ENCODE measurements at regions not wholly inside any gene's neighbourhood (a gene's known extent, or its start where the extent isn't known, plus 50 kb on each side); places are given as distances from the start of the nearest gene placed in this dataset.
"Not testable (repeated sequence)": the region's sequence is repeated elsewhere in the genome, so short reads cannot be mapped to it uniquely, and the experiment has no call there.

DNA sequence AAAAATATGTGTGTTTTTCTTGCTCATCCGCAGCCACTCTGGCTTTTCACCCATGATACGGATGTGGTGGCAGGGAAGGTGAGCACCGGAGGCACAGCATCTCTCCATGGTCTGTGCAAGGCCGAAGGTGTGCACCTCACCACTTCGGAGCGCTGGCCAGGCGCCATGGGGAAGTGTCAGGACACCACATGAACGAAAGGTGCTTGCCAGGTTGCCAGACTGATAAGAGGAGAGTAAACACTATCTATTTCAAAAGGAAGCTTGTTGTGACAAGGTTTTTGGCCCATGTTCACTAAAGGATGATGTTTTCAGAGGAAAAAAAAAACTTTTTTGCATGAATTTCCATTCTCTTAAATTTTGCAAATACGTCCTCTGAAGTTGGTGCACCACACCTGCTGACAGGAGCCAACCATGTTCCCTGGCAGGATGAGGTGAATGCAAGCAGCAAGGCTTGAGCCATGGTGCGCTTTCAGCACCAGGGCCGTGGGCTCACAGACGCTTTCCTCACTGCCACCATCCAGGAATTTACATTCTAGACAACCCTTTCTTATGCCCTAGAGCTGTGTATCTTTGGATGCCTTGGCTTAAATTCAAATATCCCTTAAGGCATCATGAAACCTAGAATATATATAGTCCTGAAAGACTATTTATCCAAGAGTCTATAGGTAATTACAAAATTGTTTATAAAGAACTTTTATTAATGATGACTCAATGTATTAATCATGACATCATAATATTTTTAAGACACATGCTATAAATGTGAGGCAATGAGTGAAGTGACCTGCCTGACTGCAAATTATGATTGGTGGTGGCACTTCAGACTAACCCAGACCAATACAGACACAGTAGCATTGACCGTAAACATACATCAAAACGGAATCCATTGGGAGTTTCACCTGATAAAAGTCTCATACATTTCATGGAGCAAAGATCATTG, 234.5 kb downstream of the TFAP2A start:
- no peak for DNase-seq (ENCODE audit: low spot score)

DNA sequence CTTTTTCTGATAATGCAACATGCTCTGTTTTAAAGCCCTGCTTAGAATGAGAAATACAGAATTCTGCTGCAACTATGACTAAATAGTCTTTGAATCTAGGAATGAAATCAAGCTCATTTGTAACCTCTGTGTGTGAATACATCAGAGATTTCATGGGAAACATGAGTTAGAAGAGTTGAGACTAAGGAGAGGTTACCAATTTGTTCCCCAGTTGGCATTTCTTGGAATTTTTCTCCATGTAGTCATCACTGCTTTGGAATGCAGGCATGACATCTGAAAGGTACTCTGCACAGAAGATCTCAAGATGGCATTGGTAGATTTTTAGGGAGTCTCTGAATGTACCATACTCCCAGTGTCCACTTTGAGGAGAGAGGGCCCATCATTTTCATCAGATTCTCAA, 237.2 kb downstream of the TFAP2A start:
- no peak for DNase-seq (ENCODE audit: low spot score)

DNA sequence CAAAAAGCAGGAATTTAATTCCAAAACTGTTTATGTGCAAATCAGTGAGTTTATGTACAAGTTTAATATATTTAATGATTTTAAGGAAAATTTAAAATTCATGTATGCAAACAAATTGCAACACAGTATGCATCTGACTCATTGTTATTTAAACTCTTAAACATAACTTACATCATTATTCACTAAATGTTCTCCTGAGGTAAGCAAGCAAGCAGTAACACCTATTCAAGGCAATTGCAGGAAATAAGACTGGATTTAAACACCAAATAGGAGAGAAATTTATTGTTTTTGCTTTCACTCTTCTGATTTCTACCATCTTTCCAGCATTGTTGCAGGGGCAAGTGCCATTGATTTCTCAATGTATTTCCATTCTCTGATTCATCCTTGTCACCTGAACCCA, 239.5 kb downstream of the TFAP2A start:
- no peak for DNase-seq (ENCODE audit: low spot score)

DNA sequence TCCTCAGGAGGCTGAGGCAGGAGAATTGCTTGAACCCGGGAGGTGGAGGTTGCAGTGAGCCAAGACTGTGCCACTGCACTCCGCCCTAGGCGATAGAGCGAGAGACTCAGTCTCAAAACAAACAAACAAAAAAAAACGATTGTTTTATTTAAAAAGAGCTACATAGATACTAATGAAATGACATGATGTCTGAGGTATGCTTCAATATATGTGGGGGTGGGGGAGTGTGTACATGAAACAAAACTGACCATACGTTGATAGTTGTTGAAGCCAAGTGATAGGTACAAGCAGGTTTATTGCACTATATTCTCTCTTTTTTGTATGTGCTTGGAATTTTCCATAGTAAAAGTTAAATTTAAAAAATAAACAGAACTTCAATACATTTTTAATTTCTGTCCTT, 240.1 kb downstream of the TFAP2A start:
- DNase-seq (ENCODE audit: low spot score) = no peak

DNA sequence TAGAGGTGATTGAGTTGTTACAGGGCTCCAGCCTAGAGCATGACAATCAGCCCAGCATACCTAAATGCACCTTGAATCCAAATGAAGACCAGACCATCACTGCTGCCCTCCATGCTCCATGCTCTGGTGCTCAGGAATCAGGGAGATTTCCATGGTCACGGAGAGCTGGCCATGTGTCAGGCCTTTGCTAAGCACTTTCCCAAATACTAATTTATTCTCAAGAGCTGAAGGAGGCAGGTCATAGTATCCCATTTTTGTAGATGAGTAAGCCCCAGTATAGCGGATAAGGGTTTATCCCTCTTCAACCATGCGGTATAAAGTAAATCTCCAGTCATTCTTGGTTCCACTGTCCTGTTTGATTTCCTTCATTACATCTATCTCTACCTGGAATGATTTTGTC, 240.8 kb downstream of the TFAP2A start:
- DNase-seq (ENCODE audit: low spot score) = no peak

DNA sequence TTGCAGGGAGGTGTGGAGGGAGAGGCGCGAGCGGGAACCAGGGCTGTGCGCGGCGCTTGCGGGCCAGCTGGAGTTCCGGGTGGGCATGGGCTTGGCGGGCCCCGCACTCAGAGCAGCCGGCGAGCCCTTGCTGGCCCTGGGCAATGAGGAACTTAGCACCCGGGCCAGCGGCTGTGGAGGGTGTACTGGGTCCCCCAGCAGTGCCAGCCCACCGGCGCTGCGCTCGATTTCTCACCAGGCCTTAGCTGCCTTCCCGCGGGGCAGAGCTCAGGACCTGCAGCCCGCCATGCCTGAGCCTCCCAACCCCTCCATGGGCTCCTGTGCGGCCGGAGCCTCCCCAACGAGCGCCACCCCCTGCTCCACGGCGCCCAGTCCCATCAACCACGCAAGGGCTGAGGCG, 243.2 kb downstream of the TFAP2A start:
- not testable (repeated sequence) for DNase-seq (ENCODE audit: low spot score)

DNA sequence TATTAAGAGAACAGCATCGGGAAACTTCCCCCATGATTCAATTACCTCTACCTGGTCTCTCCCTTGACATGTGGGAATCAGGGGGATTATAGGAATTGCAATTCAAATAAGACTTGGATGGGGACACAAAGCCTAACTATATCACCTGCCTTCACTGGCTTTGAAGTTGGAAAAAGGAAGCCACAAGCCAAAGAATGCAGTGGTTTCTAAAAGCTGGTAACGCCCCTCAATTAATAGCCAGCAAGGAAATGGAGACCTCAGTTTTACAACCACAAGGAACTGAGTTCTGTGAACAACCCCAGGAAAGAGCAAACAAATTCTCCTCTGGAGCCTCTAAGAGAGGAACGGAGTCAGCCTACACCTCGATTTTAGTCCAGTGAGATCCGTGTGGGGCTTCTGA, 244.1 kb downstream of the TFAP2A start:
- DNase-seq (ENCODE audit: low spot score) = no peak

DNA sequence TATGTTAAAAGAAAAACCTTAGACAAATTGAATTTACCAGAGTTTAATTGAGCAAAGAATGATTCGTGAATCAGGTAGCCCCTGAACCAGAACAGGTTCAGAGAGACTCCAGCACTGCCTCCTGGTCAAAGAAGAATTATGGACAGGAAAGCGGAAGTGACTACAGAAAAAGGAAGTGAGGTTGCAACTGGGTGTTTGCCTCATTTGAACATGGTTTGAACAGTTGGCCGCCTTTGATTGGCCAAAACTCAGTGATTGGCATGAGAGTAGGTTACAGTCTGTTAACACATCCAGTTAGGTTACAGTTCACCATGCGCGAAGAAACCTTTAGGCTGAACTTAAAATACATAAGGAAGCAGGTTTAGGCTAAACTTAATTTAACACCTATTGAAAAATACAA, 248.8 kb downstream of the TFAP2A start:
- DNase-seq (ENCODE audit: low spot score) = no peak

DNA sequence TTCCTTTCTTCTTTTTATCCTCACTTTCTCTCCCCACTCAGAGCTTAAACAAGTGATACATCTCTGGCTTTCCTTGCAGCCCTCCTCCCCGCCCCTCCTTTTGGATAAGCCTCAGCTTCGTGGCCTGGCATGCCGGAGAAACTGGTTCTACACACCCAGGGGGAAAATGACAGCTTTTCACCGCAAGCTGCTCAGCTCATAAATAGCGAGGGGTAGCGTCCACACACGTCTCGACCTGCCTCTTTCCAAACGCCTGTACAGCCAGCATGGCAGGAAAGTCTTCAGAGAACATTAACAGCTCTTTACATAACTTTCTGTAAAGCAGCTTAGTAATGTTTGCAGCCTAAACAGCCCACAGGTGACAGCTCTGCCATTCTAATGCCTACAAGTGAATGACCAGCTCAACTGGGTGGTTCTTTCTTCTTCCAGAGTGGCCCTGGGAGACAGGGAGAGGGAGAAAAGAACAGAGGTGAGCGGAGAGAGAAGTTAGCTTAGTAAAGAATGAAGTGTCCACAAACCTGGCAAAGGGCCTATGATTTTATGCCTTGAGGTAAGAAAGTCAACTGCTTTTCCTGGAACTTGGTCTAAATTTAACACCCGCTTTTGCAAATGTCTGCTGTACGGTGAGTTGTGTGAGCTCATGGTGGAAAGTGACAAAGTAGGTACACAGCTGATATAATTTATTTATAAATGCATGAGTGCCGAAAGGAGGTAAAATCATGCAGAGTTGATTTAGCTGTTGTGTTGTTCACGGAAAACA, 251.5 kb downstream of the TFAP2A start:
- no peak for DNase-seq (ENCODE audit: low spot score)

DNA sequence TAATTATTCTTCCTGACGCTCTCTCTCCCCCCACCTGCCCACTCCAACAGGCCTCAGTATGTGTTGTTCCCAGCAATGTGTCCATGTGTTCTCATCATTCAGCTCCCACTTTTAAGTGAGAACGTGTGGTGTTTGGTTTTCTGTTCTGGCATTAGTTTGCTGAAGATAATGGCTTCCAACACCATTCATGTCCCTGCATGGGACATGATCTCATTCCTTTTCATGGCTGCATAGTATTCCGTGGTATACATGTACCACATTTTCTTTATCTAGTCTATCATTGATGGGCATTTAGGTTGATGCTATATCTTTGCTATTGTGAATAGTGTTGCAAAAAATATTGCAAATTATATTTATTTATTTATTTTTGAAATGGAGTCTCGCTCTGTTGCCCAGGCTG, 258.0 kb downstream of the TFAP2A start:
- DNase-seq (ENCODE audit: low spot score) = no peak

DNA sequence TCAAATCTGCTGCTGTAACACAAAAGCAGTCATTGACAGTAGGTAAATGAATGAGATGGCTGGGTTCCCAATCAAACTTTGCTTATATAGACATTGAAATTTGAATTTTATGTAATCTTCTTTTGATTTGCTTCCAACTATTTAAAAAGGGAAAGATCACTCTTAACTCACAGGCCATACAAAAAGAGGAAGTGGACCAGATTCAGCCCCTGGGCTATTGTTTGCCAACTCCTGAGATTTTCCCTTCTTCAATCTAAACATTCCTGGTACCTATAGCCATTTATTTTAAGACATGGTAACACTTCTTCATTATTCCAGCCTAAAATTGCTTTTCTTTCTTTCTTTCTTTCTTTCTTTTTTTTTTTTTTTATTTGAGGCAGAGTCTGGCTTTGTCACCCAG, 260.6 kb downstream of the TFAP2A start:
- DNase-seq (ENCODE audit: low spot score) = no peak

DNA sequence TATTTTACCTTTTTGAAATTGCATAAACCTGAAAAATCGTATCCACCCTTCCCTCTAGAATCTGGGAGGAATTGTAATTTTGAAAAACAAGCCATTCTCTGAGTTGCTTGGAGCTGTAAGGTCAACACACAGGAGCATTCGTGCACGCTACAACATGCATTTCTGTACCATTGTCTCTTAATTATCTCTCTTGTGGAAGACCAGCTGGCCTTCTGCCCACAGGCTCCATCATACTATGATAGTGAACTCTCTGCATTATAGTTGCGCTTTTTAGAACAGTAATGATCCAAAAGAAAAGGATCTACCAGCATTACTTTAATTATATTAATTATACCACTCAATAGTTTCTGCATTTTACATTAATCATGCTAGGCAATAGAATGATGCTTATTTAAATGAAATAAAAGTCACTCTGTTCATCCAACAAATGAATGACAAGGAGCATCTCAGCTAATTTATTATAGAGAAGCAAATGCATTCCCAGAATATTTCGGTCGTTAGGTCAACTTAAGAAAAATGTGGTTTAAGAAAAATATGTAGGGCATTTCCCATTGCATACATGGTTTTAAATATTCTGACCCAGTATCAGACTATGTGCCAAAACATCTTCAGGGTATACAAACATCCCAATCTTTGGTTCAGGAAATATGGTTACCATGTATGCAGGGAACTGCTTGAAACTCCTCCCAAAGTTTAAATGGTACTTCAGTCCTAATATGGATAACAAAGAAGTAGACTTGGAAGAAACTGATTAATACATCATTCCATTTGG, 263.5 kb downstream of the TFAP2A start:
- DNase-seq (ENCODE audit: low spot score) = no peak

DNA sequence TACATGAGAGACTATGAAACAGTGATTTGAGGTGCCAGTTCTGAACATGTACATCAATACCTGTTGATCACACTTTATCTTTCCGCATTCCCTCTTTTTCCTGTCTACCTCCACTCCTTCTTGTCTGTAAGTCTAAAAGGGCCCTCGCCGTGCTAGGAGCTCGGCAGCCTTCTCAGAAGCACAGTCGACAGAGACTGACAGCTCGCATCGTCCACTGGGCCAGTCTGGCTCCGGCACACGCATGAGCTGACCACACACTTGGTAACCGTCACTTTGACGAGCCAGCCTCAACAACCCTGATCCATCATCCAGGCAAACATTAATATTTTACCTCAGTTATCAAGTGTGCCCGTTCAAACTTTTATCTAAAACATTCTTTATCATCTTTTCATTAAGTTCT, 265.3 kb downstream of the TFAP2A start:
- DNase-seq (ENCODE audit: low spot score) = no peak

DNA sequence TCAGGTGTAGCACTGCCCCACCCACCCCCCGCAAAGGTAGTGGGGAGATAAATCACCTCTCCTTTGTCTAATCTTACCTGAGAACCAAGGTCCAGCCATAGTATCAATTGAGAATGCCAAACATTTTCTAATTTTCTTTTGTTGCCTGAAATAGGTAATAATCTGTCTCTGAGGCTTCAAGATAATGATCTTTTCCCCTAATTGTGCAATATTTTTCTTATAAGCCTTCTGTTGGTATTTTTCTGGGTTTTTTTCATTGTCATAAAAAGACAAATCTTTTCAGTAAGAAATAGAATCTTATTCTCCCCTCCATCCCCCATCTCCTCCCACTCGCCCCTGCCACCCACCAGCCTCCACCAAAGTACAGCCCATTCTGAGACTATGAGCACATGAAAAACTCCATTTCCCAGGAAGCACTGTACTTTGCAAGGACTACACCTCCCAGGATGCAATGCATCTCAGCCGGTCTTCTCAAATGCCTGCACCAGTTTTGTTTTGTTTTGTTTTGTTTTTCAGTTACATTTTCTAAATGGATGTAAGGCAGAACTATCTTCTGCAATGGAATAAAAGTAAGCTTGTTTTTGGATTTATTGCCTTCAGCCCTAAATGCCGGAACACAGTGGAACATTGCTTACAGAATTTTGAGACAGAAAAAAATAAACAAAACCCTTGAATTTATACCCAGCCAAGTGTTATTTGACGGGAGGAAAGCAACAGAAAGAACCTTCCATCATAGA, 268.0 kb downstream of the TFAP2A start:
- peak; percentile 16 for DNase-seq (ENCODE audit: low spot score)

DNA sequence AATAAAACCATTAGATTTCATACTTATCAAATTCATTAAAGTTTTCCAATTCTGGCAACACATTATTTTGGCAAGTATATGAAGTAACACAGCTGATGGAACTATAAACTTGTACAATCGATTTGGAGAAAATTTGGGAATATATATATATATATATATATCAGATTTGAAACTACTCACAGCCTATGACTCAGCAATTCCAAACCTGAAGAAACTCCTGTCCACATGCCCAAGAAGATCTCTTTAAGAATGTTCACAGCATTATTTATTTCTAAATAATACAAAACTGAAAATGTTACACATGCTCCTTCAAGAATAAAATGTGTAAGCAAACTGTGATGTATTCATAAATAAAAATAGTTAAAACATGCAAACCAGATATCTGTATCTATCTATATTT, 270.1 kb downstream of the TFAP2A start:
- no peak for DNase-seq (ENCODE audit: low spot score)

DNA sequence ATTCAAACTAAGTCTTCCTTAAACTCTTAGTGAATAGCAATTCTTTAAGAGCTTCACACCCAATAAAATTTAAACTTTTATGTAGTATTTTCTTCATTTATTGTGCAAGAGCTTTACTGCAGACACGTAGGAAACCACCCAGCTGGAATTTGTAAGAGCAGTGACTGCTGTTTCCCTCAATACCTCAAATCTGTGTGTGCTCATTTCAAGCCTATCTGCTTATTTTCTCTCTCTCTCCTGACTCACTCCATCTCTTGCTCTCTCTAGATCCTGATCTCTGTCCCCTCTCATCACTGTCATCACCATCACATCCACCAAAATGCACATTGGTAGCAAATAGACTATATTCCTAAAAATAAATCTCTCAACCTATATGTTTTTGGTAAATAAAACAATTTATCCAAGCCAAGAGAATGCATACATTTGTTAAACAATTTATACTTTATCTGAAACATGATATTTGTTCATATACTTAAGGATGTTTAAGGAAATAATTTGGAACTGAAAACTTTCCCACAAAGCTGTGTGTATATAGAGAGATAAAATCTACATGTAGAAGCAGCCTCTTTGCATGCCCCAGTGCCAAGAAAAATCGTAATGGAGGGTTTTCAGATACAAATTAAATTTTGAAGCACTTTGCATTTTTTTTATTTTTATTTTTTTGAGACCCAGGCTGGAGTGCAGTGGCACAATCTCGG, 273.0 kb downstream of the TFAP2A start:
- DNase-seq (ENCODE audit: low spot score) = no peak

DNA sequence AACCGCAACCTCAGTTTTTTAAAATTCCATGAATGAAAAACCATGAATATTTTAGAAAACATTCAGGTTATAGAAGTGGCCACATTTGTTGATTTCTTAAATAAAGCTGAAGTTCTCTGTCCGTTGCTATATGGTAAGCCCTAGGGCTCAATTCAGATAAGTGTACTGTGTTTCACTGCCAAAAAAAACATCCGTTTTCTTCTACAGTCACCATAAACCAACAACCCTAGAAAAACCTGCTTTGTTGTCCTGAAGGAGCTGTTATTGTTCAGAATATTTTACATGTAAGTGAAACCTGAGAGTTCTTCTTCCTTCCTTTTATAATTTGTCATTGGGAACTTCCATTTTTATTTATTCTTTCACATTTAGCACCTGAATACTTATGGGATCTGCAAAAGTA, 274.1 kb downstream of the TFAP2A start:
- DNase-seq (ENCODE audit: low spot score) = no peak

DNA sequence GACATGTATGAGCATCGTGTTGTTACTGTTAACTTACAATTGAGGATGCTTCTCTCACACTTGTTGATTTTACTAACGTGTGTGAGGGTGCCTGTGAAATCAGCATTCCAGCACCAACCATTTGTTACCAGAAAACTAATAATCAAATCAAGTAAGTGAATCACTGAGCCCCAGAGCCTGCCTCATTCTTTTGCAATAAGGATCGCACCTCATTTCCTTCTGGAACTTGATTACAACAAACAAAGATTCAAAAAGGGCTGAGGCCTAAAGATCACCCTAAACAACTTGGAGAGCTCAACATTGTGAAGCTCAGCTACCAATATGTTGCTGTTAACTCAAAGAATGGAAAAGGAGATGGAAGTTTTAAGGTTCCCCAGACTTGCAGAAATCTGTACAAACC, 274.7 kb downstream of the TFAP2A start:
- no peak for DNase-seq (ENCODE audit: low spot score)

DNA sequence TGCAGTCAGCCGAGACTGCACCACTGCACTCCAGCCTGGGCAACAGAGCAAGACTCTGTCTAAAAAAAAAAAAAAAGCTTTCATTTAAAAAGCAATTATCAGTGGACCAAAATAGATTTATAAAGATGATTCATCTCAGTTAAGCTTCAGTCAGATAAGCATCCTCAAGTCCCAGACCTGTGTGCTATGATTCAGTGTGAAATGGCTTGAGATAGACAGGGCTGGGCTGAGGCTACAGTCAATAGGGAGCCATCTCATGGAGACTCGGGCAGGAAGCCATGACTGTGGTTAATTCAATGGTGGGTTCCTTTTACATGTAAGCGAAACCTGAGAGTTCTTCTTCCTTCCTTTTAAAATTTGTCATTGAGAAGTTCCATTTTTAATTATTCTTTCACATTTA, 276.0 kb downstream of the TFAP2A start:
- no peak for DNase-seq (ENCODE audit: low spot score)

DNA sequence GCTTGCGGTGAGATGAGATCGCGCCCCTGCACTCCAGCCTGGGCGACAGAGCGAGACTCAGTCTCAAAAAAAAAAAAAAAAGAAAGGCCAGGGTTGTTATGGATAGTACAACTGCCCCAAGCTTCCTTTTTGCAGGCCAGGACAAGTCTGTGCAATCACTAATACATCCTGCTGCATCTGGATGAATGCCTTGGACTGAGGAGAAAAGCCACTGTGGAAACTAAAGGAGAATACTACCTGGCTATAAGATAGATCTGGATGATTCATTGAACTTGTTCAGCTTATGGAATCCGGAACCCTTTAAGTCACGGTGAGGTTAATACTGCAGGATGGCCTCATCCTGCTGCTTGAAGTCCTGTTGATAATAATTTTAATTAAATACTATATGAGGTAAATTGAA, 278.2 kb downstream of the TFAP2A start:
- DNase-seq (ENCODE audit: low spot score) = no peak

DNA sequence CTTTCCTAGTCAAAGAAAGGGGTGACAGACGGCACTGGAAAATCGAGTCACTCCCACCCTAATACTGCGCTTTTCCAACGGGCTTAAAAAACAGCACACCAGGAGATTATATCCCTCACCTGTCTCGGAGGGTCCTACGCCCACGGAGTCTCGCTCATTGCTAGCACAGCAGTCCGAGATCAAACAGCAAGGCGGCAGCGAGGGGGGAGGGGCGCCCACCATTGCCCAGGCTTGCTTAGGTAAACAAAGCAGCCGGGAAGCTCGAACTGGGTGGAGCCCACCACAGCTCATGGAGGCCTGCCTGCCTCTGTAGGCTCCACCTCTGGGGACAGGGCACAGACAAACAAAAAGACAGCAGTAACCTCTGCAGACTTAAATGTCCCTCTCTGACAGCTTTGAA, 280.7 kb downstream of the TFAP2A start:
- DNase-seq (ENCODE audit: low spot score) = not testable (repeated sequence)

All from HT-29 (cell line).